GM19238 (cell line): ENCODE measurements at regions not wholly inside any gene's neighbourhood (a gene's known extent, or its start where the extent isn't known, plus 50 kb on each side); places are given as distances from the start of the nearest gene placed in this dataset.
"Not testable (repeated sequence)": the region's sequence is repeated elsewhere in the genome, so short reads cannot be mapped to it uniquely, and the experiment has no call there.

Source experiments
- DNase-seq: peaks from one replicate; pipeline ENCODE4 v3.0.0; 2011; ENCODE audit warnings: low spot score; ENCODE audit not compliant: insufficient read length

DNA sequence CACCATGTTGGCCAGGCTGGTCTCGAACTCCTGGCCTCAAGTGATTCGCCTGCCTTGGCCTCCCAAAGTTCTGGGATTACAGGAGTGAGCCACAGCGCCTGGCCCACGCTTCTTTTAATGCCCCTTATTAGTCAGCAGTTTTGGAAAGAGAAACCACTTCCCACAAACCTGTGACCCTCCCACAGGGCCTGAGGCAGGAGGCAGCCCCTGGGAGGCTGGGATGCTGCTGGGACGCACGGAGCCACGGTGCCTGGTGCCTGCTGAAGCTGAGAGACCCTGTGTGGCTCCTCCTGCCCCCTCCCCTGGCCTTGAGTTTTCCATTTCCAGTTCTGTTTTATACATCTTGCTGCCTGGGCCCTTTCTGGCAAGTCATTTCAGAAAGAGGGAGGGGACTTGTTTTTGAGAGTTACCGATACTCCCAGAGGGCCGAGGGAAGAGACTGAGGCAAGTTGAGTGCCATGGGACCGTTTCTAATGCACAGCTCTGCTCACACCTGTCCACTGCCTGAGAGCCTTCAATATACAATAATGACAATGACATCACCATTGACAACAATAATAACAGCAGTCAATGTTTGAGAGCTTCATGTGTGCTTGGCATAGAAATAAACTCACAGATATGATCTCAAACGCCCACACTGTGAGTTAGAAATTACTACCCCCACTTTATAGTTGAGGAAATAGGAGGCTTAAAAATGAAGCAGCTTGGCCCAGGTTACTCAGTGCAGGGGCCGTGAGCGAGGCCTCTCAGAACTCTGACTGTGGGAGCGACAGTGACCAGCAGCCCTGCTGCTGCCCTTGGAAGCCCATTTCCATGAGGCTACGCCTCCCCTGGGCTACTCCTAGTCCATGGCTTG is 78.1 kb upstream of the YWHAQ start:
- no peak for DNase-seq

GRCh38 chr2:9709539-9710285 is 78.9 kb upstream of the YWHAQ start:
- no peak for DNase-seq

DNA sequence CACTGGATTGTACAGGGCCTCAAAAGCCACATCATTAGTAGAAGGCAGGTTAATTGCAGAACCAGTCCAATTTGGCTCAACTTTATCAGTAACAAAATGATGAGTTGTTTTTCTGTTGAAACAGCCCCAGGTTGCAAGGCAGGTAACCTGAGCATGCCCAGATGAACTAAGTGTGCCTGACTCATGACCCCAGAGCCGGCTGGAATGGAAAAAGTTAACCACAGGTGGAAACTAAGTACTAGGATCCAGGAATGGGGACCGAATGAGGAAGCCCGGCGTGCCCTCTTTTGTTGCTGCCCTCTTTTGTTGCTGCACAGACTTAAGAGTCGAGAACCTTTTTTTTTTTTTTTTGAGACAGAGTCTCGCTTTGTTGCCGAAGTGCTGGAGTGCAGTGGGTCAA is 79.5 kb upstream of the YWHAQ start:
- no peak for DNase-seq

DNA sequence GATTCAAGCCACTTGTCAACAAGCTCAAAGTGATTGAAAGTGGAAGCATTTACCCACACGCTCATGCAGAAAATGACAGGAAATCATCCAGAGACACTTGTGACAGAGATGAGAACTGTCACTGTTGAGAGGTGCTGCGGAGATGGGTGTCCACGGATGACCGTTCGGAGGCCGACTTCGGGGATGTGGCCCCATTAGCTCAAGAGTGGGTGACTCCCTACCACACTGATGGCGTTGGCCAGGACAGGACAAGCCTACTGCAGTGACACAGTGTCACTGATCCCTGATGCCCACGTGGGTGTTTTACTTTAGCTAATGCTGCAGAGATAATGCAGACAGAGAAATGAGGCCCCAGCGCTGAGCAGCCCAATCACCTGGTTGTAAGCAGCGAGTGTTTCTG is 81.5 kb upstream of the YWHAQ start:
- no peak for DNase-seq

DNA sequence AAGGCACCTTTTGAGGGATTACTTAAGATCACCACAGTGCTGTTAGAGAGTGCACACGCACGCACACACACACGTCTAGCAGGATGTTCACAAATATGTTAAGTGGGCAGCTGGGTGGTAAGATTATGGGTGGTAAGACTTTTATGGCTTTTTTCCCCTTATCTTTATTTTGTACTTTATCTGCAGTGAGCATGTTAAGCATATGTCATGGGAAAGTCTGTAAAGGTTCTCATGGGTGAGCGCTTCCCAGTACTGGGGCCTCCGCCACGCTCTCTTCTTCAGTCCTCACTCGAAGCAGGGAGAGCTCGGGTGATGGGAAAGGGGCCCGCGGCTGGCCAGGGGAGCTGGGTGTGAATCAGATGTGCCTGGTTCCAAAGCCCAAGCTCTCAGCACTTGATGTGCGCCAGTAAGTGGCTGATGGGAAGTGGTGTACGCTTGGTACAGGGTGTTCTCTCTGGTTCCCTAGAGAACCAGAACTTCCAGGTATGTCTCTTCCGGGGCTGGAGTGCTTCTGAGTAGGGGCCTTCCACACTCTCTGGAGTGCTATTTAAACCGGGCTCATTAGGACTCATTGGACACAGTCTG is 83.9 kb upstream of the YWHAQ start:
- no peak for DNase-seq

DNA sequence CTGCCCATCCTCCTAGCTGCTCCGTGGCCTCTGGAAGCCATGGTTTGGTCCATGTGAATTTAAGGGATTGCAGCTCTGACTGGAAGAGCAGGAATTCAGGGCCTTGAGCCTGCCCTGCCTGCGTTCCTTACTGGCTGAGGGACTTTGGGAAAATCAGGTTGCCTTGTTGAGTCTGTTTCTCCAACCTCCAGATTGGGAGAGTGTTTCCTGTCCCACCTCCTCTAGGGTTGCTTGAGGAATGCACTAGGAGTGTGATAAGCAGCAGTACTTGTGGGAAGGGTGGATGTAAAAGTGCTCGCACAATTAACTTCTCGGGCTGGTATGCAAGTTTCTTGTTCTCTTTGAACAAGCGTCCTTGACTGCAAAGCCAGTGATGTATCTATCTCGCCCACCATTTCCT is 84.4 kb upstream of the YWHAQ start:
- no peak for DNase-seq

GRCh38 chr2:9717886-9718451 is 87.2 kb upstream of the YWHAQ start:
- DNase-seq = no peak

- DNase-seq = no peak
Observed at GRCh38 chr2:9720352-9721093, 89.7 kb upstream of the YWHAQ start.

DNA sequence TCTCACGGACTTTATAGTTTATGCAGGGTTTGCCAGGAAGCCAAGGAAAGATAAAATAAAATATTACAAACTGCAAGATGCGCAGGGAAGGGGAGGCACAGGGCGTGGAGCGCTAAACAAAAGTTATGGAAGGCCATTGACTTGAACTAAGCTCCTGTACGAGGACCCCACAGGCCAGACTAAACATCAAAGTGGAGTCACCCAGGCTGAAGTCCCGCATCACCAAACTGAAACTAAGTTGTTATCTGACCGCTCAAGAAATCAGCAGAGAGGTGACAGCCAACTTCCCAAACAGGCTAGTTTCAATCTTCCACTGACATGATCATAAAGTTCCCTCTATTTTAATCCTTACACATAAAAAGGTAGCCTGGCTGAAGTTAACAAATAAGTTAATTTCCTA is 90.5 kb upstream of the YWHAQ start:
- DNase-seq = no peak

DNA sequence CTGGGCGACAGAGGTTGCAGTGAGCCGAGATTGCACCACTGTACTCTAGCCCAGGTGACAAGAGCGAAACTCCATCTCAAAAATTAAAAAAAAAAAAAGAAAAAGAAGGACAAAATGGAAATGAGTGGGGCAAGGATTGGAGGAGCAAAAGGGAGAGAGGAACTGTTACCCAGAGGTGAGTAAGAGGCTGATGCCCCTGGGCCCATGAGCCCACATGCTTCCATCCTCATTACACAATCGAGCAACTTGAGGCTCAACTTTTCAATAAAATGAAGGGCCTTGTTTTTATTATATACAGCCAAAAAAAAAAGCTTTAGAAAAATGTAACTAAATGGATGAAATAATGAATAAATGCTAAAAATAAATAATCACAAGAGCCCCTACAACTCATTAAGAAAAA is 91.7 kb upstream of the YWHAQ start:
- DNase-seq = no peak

DNA sequence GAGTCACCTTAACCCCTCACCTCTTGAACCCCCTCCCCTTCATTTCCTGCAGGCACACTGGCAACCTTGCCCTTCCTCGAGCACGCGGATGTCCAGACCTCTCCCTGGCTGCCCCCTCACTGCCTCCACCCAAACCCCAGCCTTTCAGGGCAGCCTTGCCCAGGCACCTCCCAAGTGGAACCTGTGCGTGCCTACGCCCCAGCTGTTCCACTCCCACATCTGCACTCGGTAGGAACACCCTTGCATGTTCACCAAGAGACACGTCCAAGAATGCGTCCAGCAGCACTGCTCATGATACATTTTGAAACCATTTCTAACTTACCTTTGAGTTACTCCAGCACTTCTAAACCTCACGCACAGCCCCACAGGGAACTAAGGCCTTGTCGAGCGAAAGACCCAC is 93.8 kb upstream of the YWHAQ start:
- no peak for DNase-seq

DNA sequence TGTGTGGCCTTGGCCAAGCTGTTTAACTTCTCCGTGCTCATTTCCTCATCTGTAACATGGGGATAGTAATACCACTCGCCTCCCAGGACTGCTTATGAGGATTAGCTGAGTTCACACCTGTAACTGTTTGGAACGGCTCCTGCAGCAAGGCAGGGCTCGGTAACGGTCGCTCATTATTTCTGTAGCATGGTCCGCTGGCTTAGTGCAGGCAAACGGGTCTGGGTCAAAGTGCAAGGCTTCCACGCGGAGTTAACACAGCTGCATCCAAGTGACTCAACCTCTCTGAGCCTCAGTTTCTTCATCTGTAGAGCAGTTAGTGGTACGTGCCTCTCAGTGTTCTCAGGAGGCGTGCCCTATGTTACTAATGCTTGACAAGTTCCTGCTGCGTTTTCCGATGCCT is 94.3 kb upstream of the YWHAQ start:
- no peak for DNase-seq

DNA sequence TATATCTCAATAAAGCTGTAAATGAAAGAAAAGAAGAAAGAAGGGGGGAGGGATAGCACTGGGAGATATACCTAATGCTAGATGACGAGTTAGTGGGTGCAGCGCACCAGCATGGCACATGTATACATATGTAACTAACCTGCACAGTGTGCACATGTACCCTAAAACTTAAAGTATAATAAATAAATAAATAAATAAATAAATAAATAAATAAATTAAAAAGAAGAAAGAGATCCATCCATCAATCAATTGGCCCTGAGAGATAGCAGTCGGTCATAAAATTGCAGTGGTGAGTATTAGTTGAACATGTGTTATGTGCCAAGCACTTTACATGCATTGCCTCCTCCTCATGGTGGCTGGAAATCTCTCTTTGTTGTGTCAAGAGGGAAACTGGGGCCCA is 95.2 kb upstream of the YWHAQ start:
- DNase-seq = not testable (repeated sequence)

DNA sequence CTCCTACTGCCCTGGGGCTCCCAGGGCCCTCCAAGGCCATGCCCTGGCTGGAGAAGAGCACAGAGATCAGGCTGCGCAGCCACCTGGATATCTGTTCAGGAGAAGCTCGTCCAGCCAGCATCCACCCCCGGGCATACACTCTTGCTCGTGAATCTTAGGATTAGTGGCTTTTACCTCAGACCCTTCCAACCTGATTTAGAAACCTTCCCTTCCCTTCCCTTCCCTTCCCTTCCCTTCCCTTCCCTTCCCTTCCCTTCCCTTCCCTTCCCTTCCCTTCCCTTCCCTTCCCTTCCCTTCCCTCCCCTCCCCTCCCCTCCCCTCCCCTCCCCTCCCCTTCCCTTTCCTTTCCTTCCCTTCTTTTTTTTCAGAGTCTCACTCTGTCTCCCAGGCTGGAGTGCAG is 99.7 kb upstream of the YWHAQ start:
- DNase-seq = not testable (repeated sequence)

GRCh38 chr2:9732824-9733223 is 102.0 kb upstream of the YWHAQ start:
- no peak for DNase-seq

DNA sequence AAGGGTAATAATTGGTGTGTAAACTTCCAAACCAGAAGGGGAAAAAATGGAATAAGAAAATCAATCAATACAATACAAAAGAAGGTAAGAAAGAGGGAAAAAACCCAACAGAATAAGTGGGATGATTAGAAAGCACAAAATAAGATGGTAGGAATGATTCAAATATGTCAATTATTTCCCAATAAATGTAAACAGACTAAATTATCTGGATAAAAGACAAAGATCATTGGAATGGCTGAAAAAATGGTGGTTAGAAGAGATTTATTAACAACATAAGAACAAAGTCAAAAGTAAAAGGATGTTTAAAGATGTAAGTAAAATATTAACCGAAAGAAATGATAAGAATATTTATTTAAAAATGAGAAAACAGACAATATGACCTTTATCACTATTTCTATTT is 103.5 kb upstream of the YWHAQ start:
- DNase-seq = no peak

GRCh38 chr2:9735335-9735734 is 104.5 kb upstream of the YWHAQ start:
- DNase-seq = no peak

DNA sequence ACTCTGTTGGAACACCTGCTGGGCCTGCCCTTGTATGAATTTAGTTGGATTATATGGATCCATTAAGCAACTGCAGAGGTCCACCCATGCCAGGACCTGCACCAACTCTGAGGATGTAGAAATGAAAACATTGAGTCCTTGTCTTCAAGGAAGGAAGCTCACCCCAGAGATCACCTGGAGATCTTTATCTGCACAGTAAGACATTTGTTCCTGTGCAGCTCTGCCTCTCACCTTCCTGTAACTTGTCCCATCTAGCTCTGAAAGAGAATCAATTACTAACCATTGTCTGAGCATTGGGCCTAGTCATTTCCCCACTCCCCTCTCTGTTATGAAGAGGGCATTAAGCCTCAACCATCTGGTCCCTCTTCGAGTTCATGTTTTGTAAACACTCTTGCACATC is 105.2 kb upstream of the YWHAQ start:
- DNase-seq = no peak

- DNase-seq = no peak
Observed at GRCh38 chr2:9737053-9737875, 106.0 kb upstream of the TAF1B start.

DNA sequence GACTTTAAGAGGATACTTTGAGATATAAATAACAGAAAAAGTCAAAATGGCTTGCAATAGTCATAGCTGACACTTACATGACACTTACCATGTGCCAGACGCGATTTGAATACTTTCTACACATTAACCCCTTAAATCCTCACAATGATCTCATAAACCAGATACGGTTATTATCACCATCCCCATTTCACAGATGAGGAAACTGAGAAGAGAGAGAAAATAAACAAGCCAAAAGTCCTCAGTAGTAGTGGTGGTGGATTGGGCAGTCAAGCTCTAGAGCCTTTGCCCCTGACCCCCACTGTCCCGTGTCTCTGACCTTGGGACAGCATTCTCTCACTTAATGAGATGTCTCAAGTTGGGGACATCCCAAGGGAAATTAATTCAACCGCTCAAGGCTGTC is 105.2 kb upstream of the TAF1B start:
- DNase-seq = no peak
